Progenitor cell of endocrine pancreas (in vitro differentiated cells): ENCODE measurements at regions not wholly inside any gene's neighbourhood (a gene's known extent, or its start where the extent isn't known, plus 50 kb on each side); places are given as distances from the start of the nearest gene placed in this dataset.

ENCODE experiments used
- DNase-seq: peaks from one replicate; pipeline ENCODE4 v3.0.0; 2021; ENCODE audit warnings: low spot score; ENCODE audit not compliant: unreplicated experiment
- H3K27ac Mint-ChIP-seq: 2 replicates; pipeline ENCODE4 v1.8.0; 2021; ENCODE audit warnings: mild to moderate bottlenecking, moderate library complexity, mixed read lengths
- H3K27me3 Mint-ChIP-seq: 2 replicates; pipeline ENCODE4 v1.8.0; 2021; ENCODE audit warnings: mixed read lengths
- H3K36me3 Mint-ChIP-seq: 2 replicates; pipeline ENCODE4 v1.8.0; 2022; ENCODE audit warnings: mixed read lengths; ENCODE audit not compliant: insufficient read depth
- H3K4me1 Mint-ChIP-seq: 2 replicates; pipeline ENCODE4 v1.8.0; 2021; ENCODE audit warnings: low read depth, mixed read lengths
- H3K4me3 Mint-ChIP-seq: 2 replicates; pipeline ENCODE4 v1.8.0; 2021; ENCODE audit warnings: low read depth, mild to moderate bottlenecking, moderate library complexity, mixed read lengths
- H3K9me3 Mint-ChIP-seq: 2 replicates; pipeline ENCODE4 v1.8.0; 2021; ENCODE audit warnings: low read depth, mixed read lengths
- TF ChIP-seq, protein P1 (sequence below): fragments of 200-600 bp; sonication (generic); IDR thresholded peaks from one replicate; pipeline ENCODE4 v1.5.0; 2021; ENCODE audit warnings: antibody characterized with exemption, mild to moderate bottlenecking; ENCODE audit not compliant: unreplicated experiment

DNA sequence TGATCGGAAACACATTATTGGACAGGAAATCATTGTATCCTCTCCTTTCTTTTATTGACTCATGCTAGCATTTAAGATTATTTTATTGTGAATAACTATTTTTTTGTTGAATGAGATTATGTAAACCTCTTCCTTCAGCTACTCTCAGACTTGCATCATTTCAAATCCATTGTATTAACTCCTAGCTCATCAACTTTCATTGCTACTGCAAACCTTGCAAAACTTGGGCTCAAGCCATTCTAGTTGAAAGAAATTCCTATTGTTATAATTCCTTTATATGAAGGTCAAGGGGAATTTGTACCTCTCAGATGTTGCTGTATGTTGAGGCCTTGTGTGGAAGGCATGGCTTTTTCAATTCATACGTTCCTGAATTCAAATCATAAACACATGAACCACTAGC, 1764.6 kb downstream of the SUCLG1 start:
- H3K27me3 Mint-ChIP-seq, result no peaks in the 10 kb centered on the region
- no peak for DNase-seq
- peaks cover 3% of the 10 kb centered on the region for H3K9me3 Mint-ChIP-seq
- no peak overlapping the region for H3K27ac Mint-ChIP-seq
- H3K36me3 Mint-ChIP-seq, result no peaks in the 10 kb centered on the region
- TF ChIP-seq, protein P1, sequence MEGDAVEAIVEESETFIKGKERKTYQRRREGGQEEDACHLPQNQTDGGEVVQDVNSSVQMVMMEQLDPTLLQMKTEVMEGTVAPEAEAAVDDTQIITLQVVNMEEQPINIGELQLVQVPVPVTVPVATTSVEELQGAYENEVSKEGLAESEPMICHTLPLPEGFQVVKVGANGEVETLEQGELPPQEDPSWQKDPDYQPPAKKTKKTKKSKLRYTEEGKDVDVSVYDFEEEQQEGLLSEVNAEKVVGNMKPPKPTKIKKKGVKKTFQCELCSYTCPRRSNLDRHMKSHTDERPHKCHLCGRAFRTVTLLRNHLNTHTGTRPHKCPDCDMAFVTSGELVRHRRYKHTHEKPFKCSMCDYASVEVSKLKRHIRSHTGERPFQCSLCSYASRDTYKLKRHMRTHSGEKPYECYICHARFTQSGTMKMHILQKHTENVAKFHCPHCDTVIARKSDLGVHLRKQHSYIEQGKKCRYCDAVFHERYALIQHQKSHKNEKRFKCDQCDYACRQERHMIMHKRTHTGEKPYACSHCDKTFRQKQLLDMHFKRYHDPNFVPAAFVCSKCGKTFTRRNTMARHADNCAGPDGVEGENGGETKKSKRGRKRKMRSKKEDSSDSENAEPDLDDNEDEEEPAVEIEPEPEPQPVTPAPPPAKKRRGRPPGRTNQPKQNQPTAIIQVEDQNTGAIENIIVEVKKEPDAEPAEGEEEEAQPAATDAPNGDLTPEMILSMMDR, result no peak
- no peak overlapping the region for H3K4me3 Mint-ChIP-seq
- H3K4me1 Mint-ChIP-seq, result no peaks in the 10 kb centered on the region

DNA sequence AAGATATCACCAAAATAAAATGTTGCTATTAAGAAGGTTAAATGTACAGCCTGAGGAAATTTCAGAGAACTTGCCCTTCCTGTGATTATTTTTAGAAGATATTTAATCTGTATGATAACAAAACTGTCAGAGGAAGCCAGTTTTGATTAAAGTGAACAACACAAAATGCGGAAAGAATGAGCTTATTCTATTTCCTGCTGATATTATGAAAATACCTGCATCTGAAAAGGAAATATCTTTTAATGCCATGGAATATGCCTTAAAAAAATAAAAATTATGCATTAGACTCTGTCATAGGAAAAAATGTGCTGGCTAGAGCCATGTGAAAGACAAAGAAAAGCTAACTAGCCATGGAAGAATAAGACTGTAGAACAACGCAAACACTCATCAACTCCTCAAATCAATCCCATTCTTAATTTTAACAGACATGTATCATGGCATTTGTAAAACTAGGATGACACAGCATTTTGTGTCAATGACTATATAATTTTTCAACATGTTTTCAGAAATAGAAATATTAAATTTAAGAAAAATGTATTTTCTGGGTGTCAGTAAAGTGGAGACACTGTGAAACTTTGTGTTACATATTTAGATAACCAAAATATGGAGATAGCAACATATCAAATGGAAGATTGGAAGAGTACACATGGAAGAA, 1768.2 kb downstream of the SUCLG1 start:
- Mint-ChIP-seq H3K4me3 (no peak overlapping the region), H3K4me1 (no peaks in the 10 kb centered on the region), H3K27ac (no peak overlapping the region), H3K9me3 (peaks cover 3% of the 10 kb centered on the region), H3K36me3 (no peaks in the 10 kb centered on the region), H3K27me3 (no peaks in the 10 kb centered on the region)
- TF ChIP-seq, protein P1, result no peak
- no peak for DNase-seq

DNA sequence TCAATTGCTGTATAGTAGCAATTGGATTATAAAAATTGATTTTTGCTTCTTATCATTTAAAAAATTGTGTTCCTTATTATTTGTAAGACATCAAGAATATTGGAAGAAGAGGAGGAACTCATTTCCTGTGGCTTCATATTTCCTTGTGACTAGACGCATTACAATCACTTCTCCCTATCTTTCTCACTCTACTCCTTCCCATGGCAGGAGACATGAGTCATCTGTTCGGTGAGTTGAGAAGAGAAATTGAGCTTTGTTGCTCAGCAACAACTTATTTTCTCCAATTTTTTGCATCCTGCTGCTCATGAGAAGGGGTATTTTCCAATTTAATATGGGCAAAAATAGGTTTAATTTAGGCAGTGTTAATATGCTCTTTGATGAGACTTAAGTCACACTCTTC, 1783.9 kb downstream of the SUCLG1 start:
- Mint-ChIP-seq H3K4me3 (no peak overlapping the region), H3K4me1 (peaks cover 7% of the 10 kb centered on the region), H3K27me3 (no peaks in the 10 kb centered on the region), H3K9me3 (peaks cover 7% of the 10 kb centered on the region), H3K27ac (no peak overlapping the region), H3K36me3 (peaks cover 2% of the 10 kb centered on the region)
- TF ChIP-seq, protein P1, result no peak
- no peak for DNase-seq

DNA sequence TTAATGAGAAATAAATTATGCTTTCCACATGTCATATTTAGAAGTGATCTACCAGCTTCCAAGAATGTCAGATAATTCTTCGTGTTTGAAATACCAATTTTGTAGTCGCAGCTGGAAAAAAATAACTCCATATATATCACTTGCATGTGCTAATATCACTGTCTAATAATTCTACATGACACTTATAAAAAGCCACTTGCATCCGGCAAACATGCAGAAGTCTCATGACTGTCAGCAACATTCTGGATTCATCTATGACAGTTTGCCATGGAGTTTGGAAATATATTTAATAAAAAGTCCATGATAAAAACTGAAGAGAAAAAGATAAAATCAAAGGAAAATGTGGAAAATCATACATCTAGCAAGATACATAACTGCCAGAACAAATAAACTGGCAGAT, 1784.4 kb downstream of the SUCLG1 start:
- Mint-ChIP-seq H3K9me3 (peaks cover 7% of the 10 kb centered on the region), H3K4me1 (peaks cover 7% of the 10 kb centered on the region), H3K27me3 (no peaks in the 10 kb centered on the region), H3K4me3 (no peak overlapping the region), H3K36me3 (peaks cover 2% of the 10 kb centered on the region), H3K27ac (no peak overlapping the region)
- no peak for DNase-seq
- TF ChIP-seq, protein P1, result no peak

DNA sequence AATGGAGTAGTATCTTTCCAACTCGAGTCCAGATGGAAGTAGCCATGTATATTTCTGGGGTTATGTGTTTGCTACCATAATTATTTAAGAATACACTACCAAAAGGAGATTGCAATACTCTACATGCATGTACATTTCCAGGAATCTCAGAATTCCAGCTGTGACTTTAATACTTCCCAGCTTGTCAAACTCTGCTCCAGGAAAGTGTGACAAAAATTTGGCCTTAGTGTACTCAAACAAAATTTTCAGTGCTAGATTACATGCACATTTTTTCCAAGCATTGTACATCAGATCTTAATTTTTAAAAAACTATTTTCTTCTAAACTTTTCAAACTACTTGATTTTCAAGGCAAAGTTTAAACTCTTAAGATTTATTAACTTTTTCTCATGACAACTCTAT, 1791.6 kb downstream of the SUCLG1 start:
- no peak overlapping the region for H3K4me3 Mint-ChIP-seq
- H3K9me3 Mint-ChIP-seq, result no peaks in the 10 kb centered on the region
- H3K4me1 Mint-ChIP-seq, result no peaks in the 10 kb centered on the region
- TF ChIP-seq, protein P1, result no peak
- H3K36me3 Mint-ChIP-seq, result no peaks in the 10 kb centered on the region
- no peak overlapping the region for H3K27ac Mint-ChIP-seq
- DNase-seq, result no peak
- H3K27me3 Mint-ChIP-seq, result no peaks in the 10 kb centered on the region
